ENCODE measurements at regions not wholly inside any gene's neighbourhood (a gene's known extent, or its start where the extent isn't known, plus 50 kb on each side); places are given as distances from the start of the nearest gene placed in this dataset.
"Not testable (repeated sequence)": the region's sequence is repeated elsewhere in the genome, so short reads cannot be mapped to it uniquely, and the experiment has no call there.

GRCh38 chr13:76579701-76580100 is 306.5 kb downstream of the KCTD12 start:
- DNase-seq (ENCODE audit: low read depth), result no peak
- H3K27me3 ChIP-seq (ENCODE audit: control insufficient read depth, insufficient read depth, low read length), result no peaks in the 10 kb centered on the region
- H3K4me3 ChIP-seq (ENCODE audit: low read depth, low read length), result no peak overlapping the region
- TF ChIP-seq, protein P1, sequence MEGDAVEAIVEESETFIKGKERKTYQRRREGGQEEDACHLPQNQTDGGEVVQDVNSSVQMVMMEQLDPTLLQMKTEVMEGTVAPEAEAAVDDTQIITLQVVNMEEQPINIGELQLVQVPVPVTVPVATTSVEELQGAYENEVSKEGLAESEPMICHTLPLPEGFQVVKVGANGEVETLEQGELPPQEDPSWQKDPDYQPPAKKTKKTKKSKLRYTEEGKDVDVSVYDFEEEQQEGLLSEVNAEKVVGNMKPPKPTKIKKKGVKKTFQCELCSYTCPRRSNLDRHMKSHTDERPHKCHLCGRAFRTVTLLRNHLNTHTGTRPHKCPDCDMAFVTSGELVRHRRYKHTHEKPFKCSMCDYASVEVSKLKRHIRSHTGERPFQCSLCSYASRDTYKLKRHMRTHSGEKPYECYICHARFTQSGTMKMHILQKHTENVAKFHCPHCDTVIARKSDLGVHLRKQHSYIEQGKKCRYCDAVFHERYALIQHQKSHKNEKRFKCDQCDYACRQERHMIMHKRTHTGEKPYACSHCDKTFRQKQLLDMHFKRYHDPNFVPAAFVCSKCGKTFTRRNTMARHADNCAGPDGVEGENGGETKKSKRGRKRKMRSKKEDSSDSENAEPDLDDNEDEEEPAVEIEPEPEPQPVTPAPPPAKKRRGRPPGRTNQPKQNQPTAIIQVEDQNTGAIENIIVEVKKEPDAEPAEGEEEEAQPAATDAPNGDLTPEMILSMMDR (IDR thresholded peaks at IDR 0.05; ENCODE audit: insufficient read depth, low read length, poor library complexity, severe bottlenecking), result no peak
- H3K36me3 ChIP-seq (ENCODE audit: control insufficient read depth, insufficient read depth, low read length), result no peaks in the 10 kb centered on the region

DNA sequence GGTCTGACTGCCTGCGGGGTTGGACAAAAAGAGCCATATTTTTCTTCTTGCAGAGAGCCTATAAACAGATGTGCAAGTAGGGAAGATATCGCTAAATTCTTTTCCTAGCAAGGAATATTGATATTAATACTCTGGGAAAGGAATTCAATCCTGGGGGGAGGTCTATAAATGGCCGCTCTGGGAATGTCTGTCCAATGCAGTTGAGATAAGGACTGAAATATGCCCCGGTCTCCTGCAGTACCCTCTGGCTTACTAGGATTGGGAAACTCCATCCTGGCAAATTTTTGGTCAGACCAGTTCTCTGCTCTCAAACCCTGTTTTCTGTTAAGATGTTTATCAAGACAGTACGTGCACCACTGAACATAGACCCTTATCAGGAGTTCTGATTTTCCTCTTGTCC is 310.6 kb downstream of the KCTD12 start:
- not testable (repeated sequence) for H3K4me3 ChIP-seq (ENCODE audit: low read depth, low read length); DNase-seq (ENCODE audit: low read depth); H3K36me3 ChIP-seq (ENCODE audit: control insufficient read depth, insufficient read depth, low read length); H3K27me3 ChIP-seq (ENCODE audit: control insufficient read depth, insufficient read depth, low read length)

DNA sequence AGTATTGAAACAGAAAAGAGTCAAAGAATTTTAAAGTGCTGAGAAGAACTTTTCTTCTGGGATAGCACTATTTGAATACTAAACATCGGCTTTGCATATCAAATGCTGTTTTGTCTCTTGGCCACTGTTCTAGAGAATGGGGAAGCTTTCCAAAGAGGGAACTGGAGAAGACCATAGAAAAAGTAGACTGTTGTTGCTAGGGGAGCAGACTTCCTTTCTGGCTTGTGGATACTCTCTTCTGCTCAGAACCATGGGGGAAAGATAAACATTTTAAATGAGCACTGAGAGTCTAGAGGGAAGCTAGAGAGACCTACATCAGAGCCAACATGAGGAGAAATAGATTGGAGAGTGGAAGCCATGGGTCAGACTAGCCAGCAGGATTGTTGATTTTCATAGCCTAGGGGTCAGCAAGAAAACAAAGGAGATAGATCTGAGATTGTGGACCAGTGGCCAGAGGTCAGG is 315.7 kb downstream of the KCTD12 start:
- H3K4me3 ChIP-seq (ENCODE audit: low read depth, low read length), result no peak overlapping the region
- TF ChIP-seq, protein P1 (IDR thresholded peaks at IDR 0.05; ENCODE audit: insufficient read depth, low read length, poor library complexity, severe bottlenecking), result no peak

DNA sequence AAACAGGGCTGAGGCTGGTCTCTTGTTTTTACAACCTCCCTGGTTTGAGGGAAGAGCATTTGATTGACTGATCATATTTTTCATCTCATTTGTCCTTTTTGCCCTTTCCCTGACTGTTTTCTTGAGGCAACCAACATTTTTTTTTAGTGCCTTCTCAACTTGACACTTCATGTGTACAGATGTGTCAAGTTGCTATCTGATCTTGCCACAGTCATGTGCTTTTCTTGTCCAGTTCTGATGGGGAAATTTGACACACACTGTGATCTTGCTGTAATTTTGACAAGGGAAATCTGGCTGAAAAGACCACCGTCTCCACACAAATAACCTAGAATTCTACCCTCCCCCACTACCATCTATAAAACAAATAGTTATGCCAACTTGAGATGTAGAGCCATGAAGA is 329.6 kb downstream of the KCTD12 start:
- H3K4me3 ChIP-seq (ENCODE audit: low read depth, low read length), result no peak overlapping the region
- no peaks in the 10 kb centered on the region for H3K36me3 ChIP-seq (ENCODE audit: control insufficient read depth, insufficient read depth, low read length)
- H3K27me3 ChIP-seq (ENCODE audit: control insufficient read depth, insufficient read depth, low read length), result no peaks in the 10 kb centered on the region
- TF ChIP-seq, protein P1 (IDR thresholded peaks at IDR 0.05; ENCODE audit: insufficient read depth, low read length, poor library complexity, severe bottlenecking), result no peak
- DNase-seq (ENCODE audit: low read depth), result no peak

More for the DNA sequence above, 315.7 kb downstream of the KCTD12 start:
- no peak for DNase-seq (ENCODE audit: low read depth)
- no peaks in the 10 kb centered on the region for H3K27me3 ChIP-seq (ENCODE audit: control insufficient read depth, insufficient read depth, low read length)
- no peaks in the 10 kb centered on the region for H3K36me3 ChIP-seq (ENCODE audit: control insufficient read depth, insufficient read depth, low read length)

DNA sequence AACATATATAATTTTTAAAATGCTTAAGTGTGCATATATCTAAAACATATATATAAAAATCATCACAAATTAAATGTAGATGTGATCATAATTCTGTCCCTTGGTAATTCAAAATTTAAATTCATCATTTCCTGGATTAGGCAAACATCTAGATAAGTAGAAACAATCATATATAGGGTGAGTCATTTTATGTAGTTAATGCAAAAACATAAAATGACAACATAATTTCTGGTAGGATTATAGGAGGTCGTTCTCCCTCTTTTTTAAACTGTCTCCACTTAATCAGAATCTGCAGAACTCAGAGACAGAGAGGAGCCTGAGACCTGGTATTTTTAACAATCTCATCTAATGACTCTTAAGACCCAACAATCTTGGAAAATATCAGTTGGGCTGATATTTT is 333.4 kb downstream of the KCTD12 start:
- no peak overlapping the region for H3K4me3 ChIP-seq (ENCODE audit: low read depth, low read length)
- no peaks in the 10 kb centered on the region for H3K36me3 ChIP-seq (ENCODE audit: control insufficient read depth, insufficient read depth, low read length)
- no peaks in the 10 kb centered on the region for H3K27me3 ChIP-seq (ENCODE audit: control insufficient read depth, insufficient read depth, low read length)
- DNase-seq (ENCODE audit: low read depth), result no peak
- TF ChIP-seq, protein P1 (IDR thresholded peaks at IDR 0.05; ENCODE audit: insufficient read depth, low read length, poor library complexity, severe bottlenecking), result no peak

- TF ChIP-seq, protein P1 (IDR thresholded peaks at IDR 0.05; ENCODE audit: insufficient read depth, low read length, poor library complexity, severe bottlenecking), result no peak
- Histone ChIP-seq H3K27me3 (ENCODE audit: control insufficient read depth, insufficient read depth, low read length) (no peaks in the 10 kb centered on the region), H3K4me3 (ENCODE audit: low read depth, low read length) (no peak overlapping the region), H3K36me3 (ENCODE audit: control insufficient read depth, insufficient read depth, low read length) (no peaks in the 10 kb centered on the region)
- no peak for DNase-seq (ENCODE audit: low read depth)
Observed at GRCh38 chr13:76552041-76552772, 334.0 kb downstream of the KCTD12 start.

Data from kidney epithelial cell (primary cell).